Astrocyte of the cerebellum (primary cell): ENCODE measurements at regions not wholly inside any gene's neighbourhood (a gene's known extent, or its start where the extent isn't known, plus 50 kb on each side); places are given as distances from the start of the nearest gene placed in this dataset.

Experiments used
- DNase-seq: peaks from one replicate; pipeline ENCODE4 v3.0.0-alpha.2; 2011; ENCODE audit warnings: low read depth
- H3K4me3 ChIP-seq: 2 replicates; pipeline ENCODE4 v1.5.1; 2011; ENCODE audit warnings: mild to moderate bottlenecking, low read depth, low read length, moderate library complexity
- in situ Hi-C: cut with HindIII; loops from 2 replicates; pipeline ENCODE4 v1.10.0; 2017; ENCODE audit warnings: low sequenced_read_pairs
- TF ChIP-seq, protein P1 (sequence below): IDR thresholded peaks from 2 replicates; pipeline ENCODE4 v1.5.1; 2012; ENCODE audit warnings: low read length, low read depth, moderate library complexity, mild to moderate bottlenecking; ENCODE audit errors: missing control alignments

DNA sequence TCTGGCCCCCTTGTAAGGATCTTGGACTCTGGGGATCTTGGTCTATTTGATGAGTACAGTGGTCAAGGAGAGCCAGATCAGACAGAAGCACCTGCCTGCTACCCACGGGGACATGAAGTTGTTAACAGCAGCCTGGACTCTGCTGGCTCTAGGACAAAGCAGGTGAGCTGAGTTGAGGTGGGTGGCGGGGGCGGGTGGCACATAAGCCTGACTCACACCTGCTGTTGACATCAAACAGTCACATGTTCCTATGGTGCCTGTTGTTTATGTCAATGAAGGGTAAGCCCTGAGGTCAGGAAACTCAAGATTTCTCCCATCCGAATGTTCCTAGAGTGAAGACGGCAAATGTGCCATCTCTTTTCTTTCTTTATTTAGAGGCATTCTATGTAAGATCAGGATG, 50.1 kb upstream of the CLNK start:
- in situ Hi-C loops: no loop called here

More for the DNA sequence above, 50.1 kb upstream of the CLNK start:
- no peak overlapping the region for H3K4me3 ChIP-seq
- no peak for DNase-seq
- TF ChIP-seq, protein P1, sequence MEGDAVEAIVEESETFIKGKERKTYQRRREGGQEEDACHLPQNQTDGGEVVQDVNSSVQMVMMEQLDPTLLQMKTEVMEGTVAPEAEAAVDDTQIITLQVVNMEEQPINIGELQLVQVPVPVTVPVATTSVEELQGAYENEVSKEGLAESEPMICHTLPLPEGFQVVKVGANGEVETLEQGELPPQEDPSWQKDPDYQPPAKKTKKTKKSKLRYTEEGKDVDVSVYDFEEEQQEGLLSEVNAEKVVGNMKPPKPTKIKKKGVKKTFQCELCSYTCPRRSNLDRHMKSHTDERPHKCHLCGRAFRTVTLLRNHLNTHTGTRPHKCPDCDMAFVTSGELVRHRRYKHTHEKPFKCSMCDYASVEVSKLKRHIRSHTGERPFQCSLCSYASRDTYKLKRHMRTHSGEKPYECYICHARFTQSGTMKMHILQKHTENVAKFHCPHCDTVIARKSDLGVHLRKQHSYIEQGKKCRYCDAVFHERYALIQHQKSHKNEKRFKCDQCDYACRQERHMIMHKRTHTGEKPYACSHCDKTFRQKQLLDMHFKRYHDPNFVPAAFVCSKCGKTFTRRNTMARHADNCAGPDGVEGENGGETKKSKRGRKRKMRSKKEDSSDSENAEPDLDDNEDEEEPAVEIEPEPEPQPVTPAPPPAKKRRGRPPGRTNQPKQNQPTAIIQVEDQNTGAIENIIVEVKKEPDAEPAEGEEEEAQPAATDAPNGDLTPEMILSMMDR: no peak
